ENCODE measurements at regions not wholly inside any gene's neighbourhood (a gene's known extent, or its start where the extent isn't known, plus 50 kb on each side); places are given as distances from the start of the nearest gene placed in this dataset.
A peak's percentile ranks its signal among the peaks of the same experiment; 100 is the strongest.

- no peak for DNase-seq (ENCODE audit: low read depth)
- H3K4me3 ChIP-seq (ENCODE audit: low read depth, low read length) = no peak overlapping the region
- TF ChIP-seq CTCF (IDR thresholded peaks at IDR 0.05; ENCODE audit: insufficient read depth, low read depth, low read length, missing control alignments) = no peak
These were observed 793.4 kb downstream of the SATB2 start for GRCh38 chr2:198664321-198664720.

DNA sequence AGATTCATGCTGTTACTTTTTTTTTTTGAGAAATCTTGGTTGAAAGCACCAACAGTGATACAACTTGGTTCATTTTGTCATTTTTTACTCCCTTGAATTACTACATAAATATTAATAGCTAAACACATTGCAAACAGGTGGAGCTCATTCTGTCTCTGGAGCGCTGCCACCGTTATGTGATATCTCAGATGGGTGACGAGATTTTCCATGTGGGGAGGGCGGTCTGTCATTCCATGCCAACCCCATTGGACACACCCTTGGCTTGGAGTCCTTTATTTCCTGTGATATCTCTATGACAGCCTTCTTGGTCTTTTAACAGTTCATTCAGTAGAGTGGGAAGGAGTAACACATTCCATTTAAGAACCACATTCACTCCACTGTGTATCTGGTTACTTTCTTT, 794.8 kb downstream of the SATB2 start:
- no peak for TF ChIP-seq CTCF (IDR thresholded peaks at IDR 0.05; ENCODE audit: insufficient read depth, low read depth, low read length, missing control alignments)
- no peak overlapping the region for H3K4me3 ChIP-seq (ENCODE audit: low read depth, low read length)
- no peak for DNase-seq (ENCODE audit: low read depth)

DNA sequence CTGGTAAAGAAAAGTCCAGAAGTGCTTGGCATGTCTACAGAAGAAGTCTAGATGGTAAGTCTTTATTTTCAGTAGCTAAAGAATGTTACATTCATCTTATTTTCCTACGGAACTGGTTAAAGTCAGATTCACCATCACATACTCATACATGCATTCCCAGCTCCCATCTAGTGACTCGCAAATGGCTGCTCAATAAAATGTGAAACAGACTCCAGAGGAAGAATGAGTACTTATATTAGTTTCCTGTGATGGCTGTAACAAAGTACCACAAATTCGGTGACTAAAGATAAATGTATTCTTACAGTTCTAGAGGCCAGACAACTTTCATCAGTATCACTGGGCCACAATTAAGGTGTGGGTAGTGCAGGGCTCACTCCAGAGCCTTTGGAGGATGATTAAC, 797.2 kb downstream of the SATB2 start:
- no peak overlapping the region for H3K4me3 ChIP-seq (ENCODE audit: low read depth, low read length)
- no peak for DNase-seq (ENCODE audit: low read depth)
- TF ChIP-seq CTCF (IDR thresholded peaks at IDR 0.05; ENCODE audit: insufficient read depth, low read depth, low read length, missing control alignments) = no peak

DNA sequence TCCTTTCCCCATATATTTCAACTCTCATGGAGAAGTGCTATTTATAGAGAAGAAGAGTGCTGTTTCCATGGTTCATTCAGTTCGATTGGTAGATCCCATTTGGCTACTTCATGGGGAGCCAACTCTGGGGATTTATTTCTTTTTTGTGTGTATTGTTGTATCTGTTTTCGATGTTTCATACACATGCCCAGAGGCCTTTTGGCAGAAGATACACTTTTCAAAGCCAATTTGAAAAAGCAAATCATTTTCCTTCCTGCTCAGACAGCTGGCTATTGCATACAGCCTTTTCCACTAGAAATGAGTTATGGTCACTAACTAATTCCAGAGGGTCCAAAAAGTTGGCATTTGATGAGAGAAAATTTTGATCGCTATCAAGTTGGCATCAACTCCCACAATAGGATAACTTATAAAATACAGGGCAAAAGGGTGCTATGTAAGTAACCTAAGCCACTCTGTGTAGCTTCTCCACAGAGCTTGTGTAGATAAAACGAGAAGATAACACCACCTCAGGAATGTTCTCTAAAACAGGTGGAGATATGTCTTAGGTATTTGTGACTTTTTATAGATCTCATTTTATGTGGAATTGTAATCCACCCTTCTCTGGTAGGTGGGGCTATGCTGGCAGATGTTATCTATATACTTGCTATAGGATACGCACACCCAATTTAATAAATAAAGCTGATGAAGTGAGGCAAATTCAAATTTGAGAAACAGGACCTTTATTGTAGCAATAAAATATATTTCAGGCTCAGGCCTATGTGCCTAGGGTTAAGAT, 798.5 kb downstream of the SATB2 start:
- H3K4me3 ChIP-seq (ENCODE audit: low read depth, low read length) = no peak overlapping the region
- no peak for DNase-seq (ENCODE audit: low read depth)
- no peak for TF ChIP-seq CTCF (IDR thresholded peaks at IDR 0.05; ENCODE audit: insufficient read depth, low read depth, low read length, missing control alignments)

DNA sequence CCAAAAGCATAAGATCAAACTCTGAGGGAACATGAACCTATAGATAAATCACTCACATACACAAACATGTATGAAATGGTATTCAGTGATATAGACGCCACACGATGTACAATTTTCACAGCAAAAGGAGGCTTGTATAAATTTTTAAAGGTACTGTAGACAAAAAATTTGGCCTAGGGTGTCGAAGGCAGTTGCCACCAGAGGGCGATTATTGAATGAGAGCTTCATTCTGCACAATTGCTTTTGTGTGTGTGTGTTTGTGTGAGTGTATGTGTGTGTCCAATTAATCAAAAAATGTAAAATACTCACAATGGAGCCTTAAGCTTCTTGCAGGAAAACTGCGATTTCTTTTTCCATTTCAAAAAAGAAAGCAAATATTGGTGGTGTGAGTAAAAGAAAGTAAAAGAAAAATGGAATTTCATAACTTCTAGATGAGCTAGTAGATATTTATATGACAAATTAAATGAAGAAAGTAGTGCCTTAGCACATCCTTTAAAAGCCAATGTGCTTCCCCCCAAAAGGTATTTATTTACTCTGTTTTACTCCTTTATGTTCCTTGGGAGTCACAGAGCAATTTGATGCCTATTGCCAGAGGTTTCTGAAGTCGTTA, 800.1 kb downstream of the SATB2 start:
- no peak overlapping the region for H3K4me3 ChIP-seq (ENCODE audit: low read depth, low read length)
- peak; percentile 38 for TF ChIP-seq CTCF (IDR thresholded peaks at IDR 0.05; ENCODE audit: insufficient read depth, low read depth, low read length, missing control alignments)
- DNase-seq (ENCODE audit: low read depth) = peak; percentile 26

GRCh38 chr2:198656869-198657268, 800.9 kb downstream of the SATB2 start:
- no peak for DNase-seq (ENCODE audit: low read depth)
- no peak overlapping the region for H3K4me3 ChIP-seq (ENCODE audit: low read depth, low read length)
- no peak for TF ChIP-seq CTCF (IDR thresholded peaks at IDR 0.05; ENCODE audit: insufficient read depth, low read depth, low read length, missing control alignments)

Data from GM12865 (cell line).